Fibroblast of mammary gland (primary cell): ENCODE measurements at regions not wholly inside any gene's neighbourhood (a gene's known extent, or its start where the extent isn't known, plus 50 kb on each side); places are given as distances from the start of the nearest gene placed in this dataset.

Experiments
- DNase-seq: peaks from one replicate; pipeline ENCODE4 v3.0.0-alpha.2; 2010; ENCODE audit warnings: low read depth
- H3K4me3 ChIP-seq: 2 replicates; pipeline ENCODE4 v1.5.1; 2011; ENCODE audit warnings: low read depth, mild to moderate bottlenecking, low read length, moderate library complexity; ENCODE audit not compliant: control insufficient read depth
- CTCF ChIP-seq: conservative IDR thresholded peaks from 2 replicates; pipeline ENCODE4 v1.5.1; 2011; ENCODE audit warnings: low read depth, low read length, inconsistent platforms; ENCODE audit not compliant: control insufficient read depth, insufficient read depth

DNA sequence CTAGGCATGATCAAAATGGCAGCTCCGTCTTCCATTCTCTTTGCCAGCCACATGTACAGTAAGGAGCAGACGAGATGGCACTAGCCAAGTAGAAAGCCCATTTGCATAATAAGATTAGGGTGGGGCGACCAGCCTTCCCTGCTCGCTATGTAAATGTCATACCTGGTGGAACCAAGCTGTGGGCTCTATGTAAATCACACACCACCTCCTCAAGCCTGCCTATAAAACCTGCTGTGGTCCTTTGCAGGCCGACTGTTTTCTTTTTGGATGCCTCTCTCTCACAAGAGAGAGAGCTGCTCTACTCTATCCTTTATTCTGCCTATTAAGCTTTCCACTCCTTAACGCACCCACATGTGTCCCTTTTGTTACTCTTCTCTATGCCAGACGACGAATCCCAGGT is 1472.7 kb downstream of the ARAP2 start:
- TF ChIP-seq CTCF: no peak
- DNase-seq: no peak
- H3K4me3 ChIP-seq: no peak overlapping the region

GRCh38 chr4:34790131-34790530 is 1454.2 kb downstream of the ARAP2 start:
- DNase-seq: no peak
- no peak overlapping the region for H3K4me3 ChIP-seq
- TF ChIP-seq CTCF: no peak

DNA sequence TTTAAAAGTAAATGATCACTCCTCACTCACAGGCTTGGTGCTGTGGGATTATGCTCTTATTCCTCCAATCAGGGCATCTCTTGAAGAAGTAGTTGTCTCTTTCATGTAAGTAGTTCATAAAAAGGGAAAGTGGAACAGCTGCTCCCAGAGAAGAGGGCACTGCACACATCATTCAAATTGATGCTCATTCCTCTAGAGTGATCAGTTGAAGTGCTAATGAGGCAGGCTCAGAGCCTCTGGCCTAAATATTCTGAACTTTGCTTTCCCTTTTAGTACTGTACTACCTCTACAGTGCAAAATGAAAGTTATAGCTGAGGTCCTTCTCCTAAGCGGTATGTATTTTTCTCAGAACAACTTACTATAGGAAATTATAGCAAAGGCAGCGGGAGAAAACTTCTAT is 1453.1 kb downstream of the ARAP2 start:
- TF ChIP-seq CTCF: no peak
- no peak for DNase-seq
- no peak overlapping the region for H3K4me3 ChIP-seq

- no peak overlapping the region for H3K4me3 ChIP-seq
- TF ChIP-seq CTCF: no peak
- no peak for DNase-seq
Measured at GRCh38 chr4:34800953-34801352, 1443.4 kb downstream of the ARAP2 start.

DNA sequence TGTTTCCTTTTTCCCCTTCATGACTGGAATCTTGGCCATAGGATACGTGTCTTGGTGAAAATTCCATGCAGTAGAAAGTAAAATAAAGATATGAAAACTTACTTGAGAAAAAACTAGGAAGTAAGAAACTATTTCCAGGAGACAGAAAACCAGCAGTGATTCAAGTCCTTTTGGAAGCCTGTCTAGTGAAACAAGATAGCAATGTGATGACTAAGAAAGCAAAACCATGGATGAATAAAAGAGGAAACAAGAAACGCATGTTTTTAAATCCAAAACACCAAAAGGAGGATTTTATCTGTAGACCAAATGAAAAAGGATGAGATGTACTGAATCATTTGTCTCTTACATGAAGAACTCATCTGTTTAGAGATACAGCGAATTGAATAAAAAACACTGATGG is 1430.0 kb downstream of the ARAP2 start:
- DNase-seq: peak; percentile 4
- no peak for TF ChIP-seq CTCF
- no peak overlapping the region for H3K4me3 ChIP-seq

- no peak for TF ChIP-seq CTCF
- DNase-seq: no peak
Measured at GRCh38 chr4:34824515-34824914, 1419.8 kb downstream of the ARAP2 start.

GRCh38 chr4:34826660-34827059 is 1417.7 kb downstream of the ARAP2 start:
- DNase-seq: no peak
- no peak overlapping the region for H3K4me3 ChIP-seq
- no peak for TF ChIP-seq CTCF

More at GRCh38 chr4:34824515-34824914, 1419.8 kb downstream of the ARAP2 start:
- H3K4me3 ChIP-seq: no peak overlapping the region
